Smooth muscle cell (in vitro differentiated cells): ENCODE measurements at regions not wholly inside any gene's neighbourhood (a gene's known extent, or its start where the extent isn't known, plus 50 kb on each side); places are given as distances from the start of the nearest gene placed in this dataset.

Experiments
- DNase-seq: peaks from one replicate; lab custom pipeline; 2025; ENCODE audit not compliant: unreplicated experiment; lab: John Stamatoyannopoulos, UW
- H2AFZ ChIP-seq: fragments of 200-600 bp; sonication (generic); 2 replicates; pipeline ENCODE4 v1.6.0; 2016; ENCODE audit warnings: antibody characterized with exemption, low read depth, mild to moderate bottlenecking
- H3F3A ChIP-seq: fragments of 200-600 bp; sonication (generic); 2 replicates; pipeline ENCODE4 v1.6.0; 2017; ENCODE audit warnings: antibody characterized with exemption, low read depth
- H3K27ac ChIP-seq: fragments of 200-600 bp; sonication (generic); 2 replicates; pipeline ENCODE4 v1.5.1; 2016; ENCODE audit warnings: low read depth, mild to moderate bottlenecking
- H3K27me3 ChIP-seq: fragments of 200-600 bp; sonication (generic); 2 replicates; pipeline ENCODE4 v1.6.1; 2016; ENCODE audit warnings: low read depth, mild to moderate bottlenecking
- H3K36me3 ChIP-seq: fragments of 200-600 bp; sonication (generic); 2 replicates; pipeline ENCODE4 v1.5.1; 2016; ENCODE audit warnings: low read depth
- H3K4me1 ChIP-seq: fragments of 200-600 bp; sonication (generic); 2 replicates; pipeline ENCODE4 v1.5.1; 2016; ENCODE audit warnings: low read depth
- H3K4me2 ChIP-seq: fragments of 200-600 bp; sonication (generic); 2 replicates; pipeline ENCODE4 v1.6.0; 2016; ENCODE audit warnings: mild to moderate bottlenecking
- H3K4me3 ChIP-seq: fragments of 200-600 bp; sonication (generic); 2 replicates; pipeline ENCODE4 v1.5.1; 2016; ENCODE audit warnings: mild to moderate bottlenecking
- H3K79me2 ChIP-seq: fragments of 200-600 bp; sonication (generic); 2 replicates; pipeline ENCODE4 v1.6.0; 2016; ENCODE audit warnings: low read depth, mild to moderate bottlenecking
- H3K9ac ChIP-seq: fragments of 200-600 bp; sonication (generic); 2 replicates; pipeline ENCODE4 v1.6.0; 2016; ENCODE audit warnings: low read depth
- H3K9me3 ChIP-seq: fragments of 200-600 bp; sonication (generic); replicated peaks from 2 replicates; pipeline ENCODE4 v1.5.1; 2016; ENCODE audit warnings: low read depth
- H4K20me1 ChIP-seq: fragments of 200-600 bp; sonication (generic); 2 replicates; pipeline ENCODE4 v1.6.0; 2016; ENCODE audit warnings: low read depth
- WGBS: methylation state at CpG from one replicate; pipeline ENCODE4 v1.1.7; 2016; ENCODE audit warnings: low lambda C conversion rate; 5-methylcytosine and 5-hydroxymethylcytosine counted together
- TF ChIP-seq, protein P1 (sequence below): fragments of 200-600 bp; sonication (generic); IDR thresholded peaks from 2 replicates; pipeline ENCODE4 v1.5.1; 2017; ENCODE audit warnings: borderline replicate concordance, mild to moderate bottlenecking, antibody characterized with exemption; ENCODE audit not compliant: insufficient read depth, poor library complexity, severe bottlenecking

DNA sequence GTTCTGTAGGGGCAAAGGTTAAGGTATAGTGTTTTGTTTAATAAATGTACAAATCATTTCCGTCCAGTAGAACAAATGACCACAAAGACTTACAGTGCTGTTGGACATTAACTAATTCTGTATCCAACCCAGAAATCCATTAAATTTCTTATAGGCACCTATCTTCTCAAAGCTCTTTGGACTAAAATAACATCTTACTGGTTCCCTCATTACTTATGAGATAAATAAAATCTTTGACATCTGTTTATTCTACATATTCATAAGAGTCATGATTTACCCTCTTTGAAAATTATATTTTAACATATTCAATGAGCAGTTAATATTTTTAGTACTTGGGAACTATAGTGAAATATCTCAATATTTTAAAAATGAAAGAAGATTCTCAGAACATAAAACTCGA is 102.7 kb upstream of the G2E3 start:
- no peak for DNase-seq
- 94% methylated on average over 2 of the region's 2 CpGs for WGBS

GRCh38 chr14:30462358-30462757 is 96.6 kb upstream of the G2E3 start:
- Histone ChIP-seq H3K9me3 (no peaks in the 10 kb centered on the region), H3F3A (no peaks in the 10 kb centered on the region), H3K4me1 (peaks cover 4% of the 10 kb centered on the region), H3K27ac (no peak overlapping the region), H3K36me3 (no peaks in the 10 kb centered on the region), H3K27me3 (no peaks in the 10 kb centered on the region), H3K9ac (no peak overlapping the region), H3K4me3 (no peak overlapping the region), H4K20me1 (no peaks in the 10 kb centered on the region), H3K79me2 (no peaks in the 10 kb centered on the region), H3K4me2 (no peak overlapping the region), H2AFZ (no peak overlapping the region)
- WGBS: 92% methylated on average over 3 of the region's 3 CpGs
- TF ChIP-seq, protein P1, sequence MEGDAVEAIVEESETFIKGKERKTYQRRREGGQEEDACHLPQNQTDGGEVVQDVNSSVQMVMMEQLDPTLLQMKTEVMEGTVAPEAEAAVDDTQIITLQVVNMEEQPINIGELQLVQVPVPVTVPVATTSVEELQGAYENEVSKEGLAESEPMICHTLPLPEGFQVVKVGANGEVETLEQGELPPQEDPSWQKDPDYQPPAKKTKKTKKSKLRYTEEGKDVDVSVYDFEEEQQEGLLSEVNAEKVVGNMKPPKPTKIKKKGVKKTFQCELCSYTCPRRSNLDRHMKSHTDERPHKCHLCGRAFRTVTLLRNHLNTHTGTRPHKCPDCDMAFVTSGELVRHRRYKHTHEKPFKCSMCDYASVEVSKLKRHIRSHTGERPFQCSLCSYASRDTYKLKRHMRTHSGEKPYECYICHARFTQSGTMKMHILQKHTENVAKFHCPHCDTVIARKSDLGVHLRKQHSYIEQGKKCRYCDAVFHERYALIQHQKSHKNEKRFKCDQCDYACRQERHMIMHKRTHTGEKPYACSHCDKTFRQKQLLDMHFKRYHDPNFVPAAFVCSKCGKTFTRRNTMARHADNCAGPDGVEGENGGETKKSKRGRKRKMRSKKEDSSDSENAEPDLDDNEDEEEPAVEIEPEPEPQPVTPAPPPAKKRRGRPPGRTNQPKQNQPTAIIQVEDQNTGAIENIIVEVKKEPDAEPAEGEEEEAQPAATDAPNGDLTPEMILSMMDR: no peak
- no peak for DNase-seq

More for the DNA sequence above, 102.7 kb upstream of the G2E3 start:
- H3K79me2 ChIP-seq: no peaks in the 10 kb centered on the region
- H2AFZ ChIP-seq: no peak overlapping the region
- no peak overlapping the region for H3K27ac ChIP-seq
- H3K4me1 ChIP-seq: peaks cover under 1% of the 10 kb centered on the region
- no peaks in the 10 kb centered on the region for H3F3A ChIP-seq
- H3K27me3 ChIP-seq: no peaks in the 10 kb centered on the region
- H3K36me3 ChIP-seq: no peaks in the 10 kb centered on the region
- H3K4me3 ChIP-seq: no peak overlapping the region
- no peaks in the 10 kb centered on the region for H3K9me3 ChIP-seq
- no peaks in the 10 kb centered on the region for H4K20me1 ChIP-seq
- H3K9ac ChIP-seq: no peak overlapping the region
- TF ChIP-seq, protein P1: no peak
- no peak overlapping the region for H3K4me2 ChIP-seq

DNA sequence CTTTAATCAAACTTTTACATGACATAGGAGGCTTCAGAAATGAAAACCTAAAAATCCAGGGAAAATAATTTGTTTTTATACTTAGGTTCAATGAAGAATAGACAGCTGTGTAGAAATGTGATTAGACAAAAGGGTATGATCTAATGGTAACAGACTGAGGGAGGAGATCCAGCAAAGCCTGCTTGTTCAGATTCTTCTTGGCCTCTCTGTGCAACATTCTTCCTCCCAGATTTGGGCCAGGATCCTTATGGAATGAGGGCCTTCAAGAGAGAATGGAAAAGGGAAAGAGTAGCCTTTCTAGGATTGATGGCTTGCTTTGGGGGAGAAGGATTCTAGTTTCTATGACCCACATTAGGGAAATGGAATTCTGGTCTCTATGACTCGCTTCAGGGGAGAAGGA is 94.5 kb upstream of the G2E3 start:
- H3K4me1 ChIP-seq: peaks cover 4% of the 10 kb centered on the region
- H3K27me3 ChIP-seq: no peaks in the 10 kb centered on the region
- no peaks in the 10 kb centered on the region for H3K79me2 ChIP-seq
- no peak for DNase-seq
- H3K9me3 ChIP-seq: no peaks in the 10 kb centered on the region
- WGBS: 84% methylated on average over 1 of the region's 1 CpG
- no peak overlapping the region for H3K4me3 ChIP-seq
- H4K20me1 ChIP-seq: no peaks in the 10 kb centered on the region
- no peak overlapping the region for H2AFZ ChIP-seq
- no peak overlapping the region for H3K4me2 ChIP-seq
- H3K9ac ChIP-seq: no peak overlapping the region
- no peaks in the 10 kb centered on the region for H3K36me3 ChIP-seq
- no peaks in the 10 kb centered on the region for H3F3A ChIP-seq
- TF ChIP-seq, protein P1: no peak
- H3K27ac ChIP-seq: no peak overlapping the region

DNA sequence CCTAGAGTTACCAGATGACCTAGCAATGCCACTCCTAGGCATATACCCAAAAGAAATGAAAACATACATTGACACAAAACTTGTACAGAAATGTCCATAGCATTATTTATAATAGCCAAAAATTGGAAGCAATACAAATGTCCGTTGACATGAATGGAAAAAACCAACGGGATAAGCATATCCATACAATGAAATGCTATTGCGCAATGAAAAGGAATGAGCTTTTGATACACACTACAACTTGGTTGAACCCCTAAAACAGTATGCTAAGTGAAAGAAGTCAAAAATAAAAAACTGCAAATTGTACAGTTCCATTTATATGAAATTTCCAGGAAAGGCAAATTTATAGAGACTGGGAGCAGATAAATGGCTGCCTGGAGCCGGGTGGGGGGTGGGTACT is 90.6 kb upstream of the G2E3 start:
- TF ChIP-seq, protein P1: no peak
- whole genome bisulfite sequencing: 94% methylated on average over 4 of the region's 4 CpGs

More for the DNA sequence above, 90.6 kb upstream of the G2E3 start:
- no peak overlapping the region for H3K4me2 ChIP-seq
- H3K36me3 ChIP-seq: no peaks in the 10 kb centered on the region
- no peak overlapping the region for H3K27ac ChIP-seq
- H3K9ac ChIP-seq: no peak overlapping the region
- H3K79me2 ChIP-seq: no peaks in the 10 kb centered on the region
- no peak for DNase-seq
- no peaks in the 10 kb centered on the region for H3F3A ChIP-seq
- no peaks in the 10 kb centered on the region for H3K9me3 ChIP-seq
- no peak overlapping the region for H2AFZ ChIP-seq
- H3K4me1 ChIP-seq: no peaks in the 10 kb centered on the region
- no peaks in the 10 kb centered on the region for H4K20me1 ChIP-seq
- H3K4me3 ChIP-seq: no peak overlapping the region
- H3K27me3 ChIP-seq: no peaks in the 10 kb centered on the region
